ENCODE measurements at regions not wholly inside any gene's neighbourhood (a gene's known extent, or its start where the extent isn't known, plus 50 kb on each side); places are given as distances from the start of the nearest gene placed in this dataset.

DNA sequence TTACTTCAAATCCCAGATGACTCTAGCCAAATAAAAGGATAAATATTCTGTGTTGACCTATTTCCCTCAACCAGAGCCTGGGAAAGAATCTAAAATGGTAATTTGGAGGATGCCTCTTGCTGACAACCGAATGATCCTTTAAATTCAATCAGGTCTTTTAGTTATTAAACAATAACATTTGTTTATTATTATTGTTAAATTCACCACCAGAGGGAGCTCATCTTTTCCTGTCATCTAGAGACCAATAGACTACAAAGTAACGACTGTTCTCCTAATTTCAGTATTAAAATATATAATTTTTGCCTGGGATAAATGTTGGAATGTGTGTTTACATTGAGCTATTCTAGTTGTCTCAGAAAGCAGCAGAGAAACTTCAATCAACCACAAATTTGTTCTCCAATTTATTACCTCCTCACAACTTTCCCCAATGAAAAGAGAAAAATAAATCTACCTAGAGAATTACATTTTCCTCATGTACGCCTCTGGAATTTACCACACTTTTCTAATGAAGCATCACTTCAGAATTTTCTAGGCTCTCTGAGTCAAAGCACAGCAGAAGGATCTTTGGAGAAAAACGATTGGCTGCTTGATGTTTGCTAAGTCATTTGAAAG, 142.7 kb downstream of the SCG2 start:
- CTCF ChIA-PET, result interaction anchor here (0.6 to 1.5 kb wide), 8 partner anchors 9 to 368 kb away, joined by 3 to 4 read pairs (median 3); no protein-coding TSS in a partner anchor
- no peak overlapping the region for H3K4me2 ChIP-seq (ENCODE audit: low read depth, low read length)
- H4K8ac ChIP-seq (ENCODE audit: low read depth in 2 of 2, low read length in 2 of 2), result no peak overlapping the region; a peak in 1 of 4 replicates
- no peak overlapping the region for H2AK9ac ChIP-seq (replicated peaks; ENCODE audit: low read depth, low read length, poor library complexity)
- H3K27me3 ChIP-seq (ENCODE audit: control insufficient read depth, insufficient read depth, low read length), result no peaks in the 10 kb centered on the region
- no peaks in the 10 kb centered on the region for H4K20me1 ChIP-seq (ENCODE audit: insufficient read depth, low read length)
- POLR2A ChIA-PET (ENCODE audit: unreplicated experiment), result interaction anchor here (0.6 kb wide), 1 partner anchor 175 kb away, joined by 3 read pairs; no protein-coding TSS in a partner anchor
- no peak overlapping the region for H4K91ac ChIP-seq (ENCODE audit: insufficient read depth, low read depth, low read length)
- no peaks in the 10 kb centered on the region for H3K36me3 ChIP-seq (ENCODE audit: control insufficient read depth, insufficient read depth, low read length)
- no peak overlapping the region for H2BK5ac ChIP-seq (ENCODE audit: low read depth, low read length, poor library complexity, severe bottlenecking)
- no peak overlapping the region for H2AFZ ChIP-seq (replicated peaks; ENCODE audit: low read length, poor library complexity)
- WGBS, 2 experiments (ENCODE audit: extremely low coverage in 2 of 2, insufficient read length in 1 of 2), result no CpG with 5 or more reads among the region's 4 CpGs
- no peak overlapping the region for H3K23ac ChIP-seq (ENCODE audit: low read depth, low read length)
- H3K79me1 ChIP-seq (ENCODE audit: low read depth in 1 of 2, low read length in 2 of 2), result no peaks in the 10 kb centered on the region
- in situ Hi-C loops (cut with MboI; ENCODE audit: low sequenced_read_pairs) (no loop called here), dilution Hi-C loops (cut with HindIII; ENCODE audit: low sequenced_read_pairs, unreplicated experiment) (no loop called here), intact Hi-C loops (cut with micrococcal nuclease) (loop anchor here (1.0 to 5.0 kb wide), 3 partner anchors 143 to 339 kb away; partner anchors contain the start of gene SCG2)
- H3K4me3 ChIP-seq (ENCODE audit: insufficient read depth, low read depth, low read length), result no peak overlapping the region
- H3K27ac ChIP-seq (ENCODE audit: insufficient read depth, low read length), result no peak overlapping the region
- H3K14ac ChIP-seq (replicated peaks; ENCODE audit: low read depth, low read length), result no peak overlapping the region
- H3K9ac ChIP-seq (ENCODE audit: low read depth, low read length), result no peak overlapping the region
- no peak overlapping the region for H3K4ac ChIP-seq (ENCODE audit: low read depth, low read length)
- H3K9me3 ChIP-seq (ENCODE audit: control insufficient read depth, insufficient read depth, low read length), result no peaks in the 10 kb centered on the region
- no peak overlapping the region for H2AK5ac ChIP-seq (ENCODE audit: low read depth, low read length)
- no peak overlapping the region for H3K56ac ChIP-seq (ENCODE audit: extremely low read depth, insufficient read depth, low read length)
- BruUV-seq (replicated peaks), result no TSS peak
- H2BK120ac ChIP-seq (ENCODE audit: low read depth, low read length), result no peak overlapping the region
- H2BK15ac ChIP-seq (ENCODE audit: low read depth, low read length), result no peak overlapping the region
- H3K9me1 ChIP-seq (ENCODE audit: insufficient read depth, low read length), result no peaks in the 10 kb centered on the region
- DNase-seq (peak; percentile 44), ATAC-seq (ENCODE audit: low read depth) (no peak)
- no peak overlapping the region for H3K18ac ChIP-seq (ENCODE audit: low read depth, low read length)
- H4K5ac ChIP-seq (ENCODE audit: low read depth, low read length), result no peak overlapping the region
- H3K4me1 ChIP-seq (ENCODE audit: control insufficient read depth, insufficient read depth, low read length), result peaks cover 3% of the 10 kb centered on the region
- TF ChIP-seq RAD21 (IDR thresholded peaks at IDR 0.05; ENCODE audit: low read length) (peak; percentile 43), BHLHE40 (IDR thresholded peaks at IDR 0.05; ENCODE audit: low read depth, low read length) (no peak), RFX5 (IDR thresholded peaks at IDR 0.05; ENCODE audit: low read depth, low read length) (no peak), RCOR1 (IDR thresholded peaks at IDR 0.05; ENCODE audit: insufficient replicate concordance, low read length) (no peak), SMC3 (IDR thresholded peaks at IDR 0.05; ENCODE audit: low read depth, low read length) (peak; percentile 53)
- TF ChIP-seq, protein P1, sequence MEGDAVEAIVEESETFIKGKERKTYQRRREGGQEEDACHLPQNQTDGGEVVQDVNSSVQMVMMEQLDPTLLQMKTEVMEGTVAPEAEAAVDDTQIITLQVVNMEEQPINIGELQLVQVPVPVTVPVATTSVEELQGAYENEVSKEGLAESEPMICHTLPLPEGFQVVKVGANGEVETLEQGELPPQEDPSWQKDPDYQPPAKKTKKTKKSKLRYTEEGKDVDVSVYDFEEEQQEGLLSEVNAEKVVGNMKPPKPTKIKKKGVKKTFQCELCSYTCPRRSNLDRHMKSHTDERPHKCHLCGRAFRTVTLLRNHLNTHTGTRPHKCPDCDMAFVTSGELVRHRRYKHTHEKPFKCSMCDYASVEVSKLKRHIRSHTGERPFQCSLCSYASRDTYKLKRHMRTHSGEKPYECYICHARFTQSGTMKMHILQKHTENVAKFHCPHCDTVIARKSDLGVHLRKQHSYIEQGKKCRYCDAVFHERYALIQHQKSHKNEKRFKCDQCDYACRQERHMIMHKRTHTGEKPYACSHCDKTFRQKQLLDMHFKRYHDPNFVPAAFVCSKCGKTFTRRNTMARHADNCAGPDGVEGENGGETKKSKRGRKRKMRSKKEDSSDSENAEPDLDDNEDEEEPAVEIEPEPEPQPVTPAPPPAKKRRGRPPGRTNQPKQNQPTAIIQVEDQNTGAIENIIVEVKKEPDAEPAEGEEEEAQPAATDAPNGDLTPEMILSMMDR (conservative IDR thresholded peaks at IDR 0.05; ENCODE audit: low read depth, low read length), result peak; percentile 53
- TF ChIP-seq, protein P2, sequence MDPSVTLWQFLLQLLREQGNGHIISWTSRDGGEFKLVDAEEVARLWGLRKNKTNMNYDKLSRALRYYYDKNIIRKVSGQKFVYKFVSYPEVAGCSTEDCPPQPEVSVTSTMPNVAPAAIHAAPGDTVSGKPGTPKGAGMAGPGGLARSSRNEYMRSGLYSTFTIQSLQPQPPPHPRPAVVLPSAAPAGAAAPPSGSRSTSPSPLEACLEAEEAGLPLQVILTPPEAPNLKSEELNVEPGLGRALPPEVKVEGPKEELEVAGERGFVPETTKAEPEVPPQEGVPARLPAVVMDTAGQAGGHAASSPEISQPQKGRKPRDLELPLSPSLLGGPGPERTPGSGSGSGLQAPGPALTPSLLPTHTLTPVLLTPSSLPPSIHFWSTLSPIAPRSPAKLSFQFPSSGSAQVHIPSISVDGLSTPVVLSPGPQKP (IDR thresholded peaks at IDR 0.05; ENCODE audit: borderline replicate concordance, low read depth, low read length), result no peak
- H2BK20ac ChIP-seq (ENCODE audit: low read depth, low read length), result no peak overlapping the region; the same call in 1 of the 2 replicates

All from IMR-90 (cell line).